Body of pancreas (tissue), 4 donors: ENCODE measurements at regions not wholly inside any gene's neighbourhood (a gene's known extent, or its start where the extent isn't known, plus 50 kb on each side); places are given as distances from the start of the nearest gene placed in this dataset.

Source experiments
- ATAC-seq: fragments of 150-250 bp; one replicate; pipeline ENCODE4 v1.9.1; 2016
- DNase-seq, 4 donors: peaks; one replicate each; pipeline ENCODE4 v3.0.0-alpha.2; 2019
- H3K27ac ChIP-seq, 4 donors: fragments of 200-600 bp; sonication (generic); 1 replicate in 3 of 4; 2 replicates in 1 of 4; pipeline versions ENCODE4 v1.5.1 to v1.6.1; 2016 to 2019; ENCODE audit warnings: mild to moderate bottlenecking in 1 of 4, mixed read lengths in 1 of 4, moderate library complexity in 1 of 4
- H3K27me3 ChIP-seq, 2 donors: fragments of 200-600 bp; sonication (generic); one replicate each; pipeline ENCODE4 v1.6.0; 2016; ENCODE audit warnings: mild to moderate bottlenecking in 1 of 2
- H3K36me3 ChIP-seq, 2 donors: fragments of 200-600 bp; sonication (generic); replicated peaks in 1 of 2; 2 replicates each; pipeline ENCODE4 v1.5.1; 2016; ENCODE audit warnings: low read depth in 2 of 2; ENCODE audit not compliant: insufficient read depth in 1 of 2
- H3K4me1 ChIP-seq: fragments of 200-600 bp; sonication (generic); one replicate; pipeline ENCODE4 v1.6.0; 2016
- H3K4me3 ChIP-seq, 2 donors: fragments of 200-600 bp; sonication (generic); 1 replicate in 1 of 2; 2 replicates in 1 of 2; pipeline ENCODE4 v1.5.1; 2016 to 2019
- H3K9me3 ChIP-seq, 3 donors: fragments of 200-600 bp; sonication (generic); 1 replicate in 2 of 3; 2 replicates in 1 of 3; pipeline ENCODE4 v1.5.1; 2016
- CTCF ChIP-seq, 7 experiments: fragments of 450-650 bp in 4 of 7; fragments of 200-600 bp in 3 of 7; sonication (generic) in 3 of 7; IDR thresholded peaks; one replicate each; pipeline ENCODE4 v1.5.1; 2016 to 2019; ENCODE audit warnings: antibody characterized with exemption in 7 of 7
- POLR2A ChIP-seq, 3 donors: fragments of 450-650 bp; IDR thresholded peaks; one replicate each; pipeline ENCODE4 v1.6.1; 2016; ENCODE audit warnings: antibody characterized with exemption in 3 of 3, mild to moderate bottlenecking in 2 of 3
- WGBS, 2 donors: methylation state at CpG; one replicate each; pipeline ENCODE4 v1.1.5; 2017; 5-methylcytosine and 5-hydroxymethylcytosine counted together
- intact Hi-C: fragments of 100-400 bp; cut with DNase I; formaldehyde crosslinking; loops from one replicate; pipeline ENCODE4 v1.15.1; 2023

GRCh38 chr12:25759752-25760151 lies 198.7 kb upstream of the RASSF8 start:
- TF ChIP-seq POLR2A (IDR thresholded peaks at IDR 0.05) (no peak), CTCF (IDR thresholded peaks at IDR 0.05) (no peak)
- H3K36me3 ChIP-seq = no peaks in the 10 kb centered on the region
- DNase-seq (no peak), ATAC-seq (no peak)
- H3K27me3 ChIP-seq = no peaks in the 10 kb centered on the region
- H3K4me3 ChIP-seq = no peak overlapping the region
- no peaks in the 10 kb centered on the region for H3K9me3 ChIP-seq
- 58 to 65% methylated on average over 2 of the region's 2 CpGs for whole genome bisulfite sequencing, 2 donors
- H3K4me1 ChIP-seq = peaks cover 15% of the 10 kb centered on the region
- intact Hi-C loops = no loop called here
- H3K27ac ChIP-seq = no peak overlapping the region

- DNase-seq (no peak), ATAC-seq (no peak)
- Histone ChIP-seq H3K27me3 (no peaks in the 10 kb centered on the region), H3K27ac (no peak overlapping the region), H3K4me3 (no peak overlapping the region), H3K4me1 (peaks cover 12% of the 10 kb centered on the region), H3K36me3 (no peaks in the 10 kb centered on the region), H3K9me3 (no peaks in the 10 kb centered on the region)
- intact Hi-C loops = no loop called here
- WGBS, 2 donors = 70 to 71% methylated on average over 3 of the region's 3 CpGs
- TF ChIP-seq CTCF (IDR thresholded peaks at IDR 0.05) (no peak), POLR2A (IDR thresholded peaks at IDR 0.05) (no peak)
Observed at GRCh38 chr12:25761356-25761755, 197.1 kb upstream of the RASSF8 start.

GRCh38 chr12:25764409-25764808 lies 194.1 kb upstream of the RASSF8 start:
- no peak overlapping the region for H3K4me3 ChIP-seq
- no peaks in the 10 kb centered on the region for H3K27me3 ChIP-seq
- H3K27ac ChIP-seq = no peak overlapping the region
- WGBS, 2 donors = 60 to 80% methylated on average over 1 of the region's 1 CpG
- H3K36me3 ChIP-seq = no peaks in the 10 kb centered on the region
- DNase-seq (no peak), ATAC-seq (no peak)
- intact Hi-C loops = no loop called here
- H3K4me1 ChIP-seq = no peaks in the 10 kb centered on the region
- TF ChIP-seq POLR2A (IDR thresholded peaks at IDR 0.05) (no peak), CTCF (IDR thresholded peaks at IDR 0.05) (no peak)
- no peaks in the 10 kb centered on the region for H3K9me3 ChIP-seq

- no peak for DNase-seq
- no peak for ATAC-seq
- Histone ChIP-seq H3K9me3 (no peaks in the 10 kb centered on the region), H3K4me1 (no peaks in the 10 kb centered on the region), H3K4me3 (no peak overlapping the region), H3K27me3 (no peaks in the 10 kb centered on the region), H3K36me3 (no peaks in the 10 kb centered on the region), H3K27ac (no peak overlapping the region)
- WGBS, 2 donors = 43 to 51% methylated on average over 3 of the region's 3 CpGs
- no peak for TF ChIP-seq POLR2A (IDR thresholded peaks at IDR 0.05)
- TF ChIP-seq CTCF (IDR thresholded peaks at IDR 0.05) = no peak
- intact Hi-C loops = no loop called here
Observed at GRCh38 chr12:25764892-25765291, 193.6 kb upstream of the RASSF8 start.

- intact Hi-C loops = no loop called here
- ATAC-seq = no peak
- no peaks in the 10 kb centered on the region for H3K9me3 ChIP-seq
- no peaks in the 10 kb centered on the region for H3K4me1 ChIP-seq
- no peak for DNase-seq
- no peak overlapping the region for H3K4me3 ChIP-seq
- H3K36me3 ChIP-seq = no peaks in the 10 kb centered on the region
- no peaks in the 10 kb centered on the region for H3K27me3 ChIP-seq
- no peak overlapping the region for H3K27ac ChIP-seq
- TF ChIP-seq POLR2A (IDR thresholded peaks at IDR 0.05) = no peak
- TF ChIP-seq CTCF (IDR thresholded peaks at IDR 0.05) = no peak
- 98 to 100% methylated on average over 1 of the region's 1 CpG for WGBS, 2 donors
Observed at GRCh38 chr12:25767606-25768005, 190.9 kb upstream of the RASSF8 start.
